Endothelial cell of umbilical vein (primary cell): ENCODE measurements at regions not wholly inside any gene's neighbourhood (a gene's known extent, or its start where the extent isn't known, plus 50 kb on each side); places are given as distances from the start of the nearest gene placed in this dataset.

Experiments used
- JUN ChIP-seq: IDR thresholded peaks from 2 replicates; pipeline ENCODE4 v1.6.1; 2011; ENCODE audit warnings: borderline replicate concordance, low read depth; ENCODE audit not compliant: insufficient read length, insufficient read depth
- MYC ChIP-seq: IDR thresholded peaks from one replicate; pipeline ENCODE4 v1.6.1; 2011; ENCODE audit warnings: mild to moderate bottlenecking, low read depth, low read length
- POLR2A ChIP-seq: IDR thresholded peaks from 2 replicates; pipeline ENCODE4 v1.6.1; 2012; ENCODE audit warnings: low read depth, mild to moderate bottlenecking, control low read depth, low read length
- TF ChIP-seq, protein P1 (sequence below), 2 donors: IDR thresholded peaks; 1 replicate in 1 of 2; 2 replicates in 1 of 2; pipeline ENCODE4 v1.5.1; 2011; ENCODE audit warnings: low read length in 2 of 2, mild to moderate bottlenecking in 2 of 2, moderate library complexity in 2 of 2, control low read depth in 1 of 2, inconsistent platforms in 1 of 2, low read depth in 1 of 2; ENCODE audit not compliant: insufficient read depth in 1 of 2; ENCODE audit errors: extremely low read depth in 1 of 2

DNA sequence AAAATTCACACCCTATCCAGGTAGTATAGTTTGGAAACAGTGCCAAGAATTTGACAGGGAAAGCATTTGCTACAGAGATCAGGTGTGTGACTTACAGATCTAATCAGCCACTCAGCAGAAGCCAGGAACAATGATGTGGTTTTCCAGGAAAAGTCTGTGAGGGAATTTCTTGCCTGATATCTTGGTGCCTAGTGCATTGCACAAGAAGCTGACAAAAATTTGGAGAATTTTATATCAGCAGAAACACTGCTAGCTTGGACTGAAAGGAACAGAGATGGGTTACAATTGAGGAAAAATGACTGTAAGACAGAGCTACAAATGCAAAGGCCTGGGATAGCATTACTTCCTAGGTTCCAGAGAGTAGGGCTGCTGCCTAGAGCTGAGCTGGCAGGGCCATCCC, 658.1 kb upstream of the CHD1 start:
- TF ChIP-seq, protein P1, sequence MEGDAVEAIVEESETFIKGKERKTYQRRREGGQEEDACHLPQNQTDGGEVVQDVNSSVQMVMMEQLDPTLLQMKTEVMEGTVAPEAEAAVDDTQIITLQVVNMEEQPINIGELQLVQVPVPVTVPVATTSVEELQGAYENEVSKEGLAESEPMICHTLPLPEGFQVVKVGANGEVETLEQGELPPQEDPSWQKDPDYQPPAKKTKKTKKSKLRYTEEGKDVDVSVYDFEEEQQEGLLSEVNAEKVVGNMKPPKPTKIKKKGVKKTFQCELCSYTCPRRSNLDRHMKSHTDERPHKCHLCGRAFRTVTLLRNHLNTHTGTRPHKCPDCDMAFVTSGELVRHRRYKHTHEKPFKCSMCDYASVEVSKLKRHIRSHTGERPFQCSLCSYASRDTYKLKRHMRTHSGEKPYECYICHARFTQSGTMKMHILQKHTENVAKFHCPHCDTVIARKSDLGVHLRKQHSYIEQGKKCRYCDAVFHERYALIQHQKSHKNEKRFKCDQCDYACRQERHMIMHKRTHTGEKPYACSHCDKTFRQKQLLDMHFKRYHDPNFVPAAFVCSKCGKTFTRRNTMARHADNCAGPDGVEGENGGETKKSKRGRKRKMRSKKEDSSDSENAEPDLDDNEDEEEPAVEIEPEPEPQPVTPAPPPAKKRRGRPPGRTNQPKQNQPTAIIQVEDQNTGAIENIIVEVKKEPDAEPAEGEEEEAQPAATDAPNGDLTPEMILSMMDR (IDR thresholded peaks at IDR 0.05; ENCODE audit: extremely low read depth in 1 of 2, insufficient read depth in 1 of 2, low read depth in 1 of 2, low read length in 2 of 2): no peak
- no peak for TF ChIP-seq POLR2A
- TF ChIP-seq JUN: no peak
- TF ChIP-seq MYC: no peak
